HG03565 (cell line): ENCODE measurements at regions not wholly inside any gene's neighbourhood (a gene's known extent, or its start where the extent isn't known, plus 50 kb on each side); places are given as distances from the start of the nearest gene placed in this dataset.
"Not testable (repeated sequence)": the region's sequence is repeated elsewhere in the genome, so short reads cannot be mapped to it uniquely, and the experiment has no call there.

Source experiments
- ATAC-seq: cut with Tn5 transposase; IDR thresholded peaks from one replicate; pipeline ENCODE4 v1.9.1; 2021; ENCODE audit warnings: mild to moderate bottlenecking, moderate library complexity; ENCODE audit not compliant: unreplicated experiment

DNA sequence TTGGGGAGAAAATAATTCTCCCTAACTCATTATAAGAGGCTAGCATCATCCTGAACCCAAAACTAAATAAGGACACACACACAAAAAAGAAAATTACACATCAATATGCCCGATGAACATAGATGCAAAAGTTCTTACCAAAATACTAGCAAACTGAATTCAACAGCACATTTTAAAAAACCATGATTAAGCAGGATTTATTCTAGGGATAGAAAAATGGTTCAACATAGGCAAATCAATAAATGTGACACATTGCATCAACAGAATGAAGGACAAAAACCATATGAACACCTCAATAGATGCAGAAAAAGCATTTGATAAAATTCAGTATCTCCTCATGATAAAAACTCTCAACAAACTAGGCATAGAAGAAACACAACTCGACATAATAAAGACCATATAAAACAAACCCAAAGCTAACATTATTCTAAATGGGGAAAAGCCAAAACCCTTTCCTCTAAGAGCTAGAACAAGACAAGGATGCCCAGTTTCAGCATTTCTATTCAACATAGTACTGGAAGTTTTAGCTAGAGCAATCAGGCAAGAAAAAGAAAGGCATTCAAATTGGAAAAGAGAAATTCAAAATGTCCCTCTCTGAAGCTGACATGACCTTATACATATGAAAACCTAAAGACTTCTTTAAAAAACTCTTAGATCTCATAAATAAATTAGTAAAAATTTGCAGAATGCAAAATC lies 200.9 kb downstream of the NKX6-1 start:
- no peak for ATAC-seq

DNA sequence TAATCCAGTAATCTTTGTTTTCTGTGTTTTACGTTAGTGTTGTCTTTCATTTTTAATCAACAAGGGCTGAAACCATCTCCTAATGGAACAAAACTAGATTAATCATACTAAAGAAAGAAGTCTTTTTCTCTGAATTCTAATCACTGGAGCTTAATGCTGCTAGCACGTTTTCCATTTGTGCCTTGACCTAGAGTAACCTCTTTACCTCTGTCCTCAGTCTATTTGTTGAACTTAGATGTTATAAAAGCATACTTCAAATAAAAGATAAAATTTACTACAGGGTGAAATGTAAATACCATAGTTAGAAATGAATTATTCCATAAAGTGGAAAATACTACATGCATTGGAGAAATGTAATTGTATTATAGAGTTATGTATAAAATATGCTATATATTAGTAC lies 207.1 kb downstream of the NKX6-1 start:
- no peak for ATAC-seq

DNA sequence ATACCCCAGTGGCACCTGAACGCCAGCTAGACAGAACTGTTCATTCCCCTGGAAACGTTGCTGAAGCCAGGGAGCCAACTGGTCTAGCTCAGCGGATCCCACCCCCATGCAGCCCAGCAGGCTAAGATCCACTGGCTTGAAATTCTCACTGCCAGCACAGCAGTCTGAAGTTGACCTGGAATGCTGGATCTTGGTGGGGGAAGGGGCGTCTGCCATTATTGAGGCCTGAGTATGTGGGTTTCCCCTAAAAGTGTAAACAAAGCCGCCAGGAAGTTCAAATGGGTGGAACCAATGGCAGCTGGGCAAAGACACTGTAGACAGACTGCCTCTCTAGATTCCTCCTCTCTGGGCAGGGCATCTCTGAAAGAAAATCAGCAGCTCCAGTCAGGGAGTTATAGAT lies 213.0 kb downstream of the NKX6-1 start:
- ATAC-seq, result no peak

DNA sequence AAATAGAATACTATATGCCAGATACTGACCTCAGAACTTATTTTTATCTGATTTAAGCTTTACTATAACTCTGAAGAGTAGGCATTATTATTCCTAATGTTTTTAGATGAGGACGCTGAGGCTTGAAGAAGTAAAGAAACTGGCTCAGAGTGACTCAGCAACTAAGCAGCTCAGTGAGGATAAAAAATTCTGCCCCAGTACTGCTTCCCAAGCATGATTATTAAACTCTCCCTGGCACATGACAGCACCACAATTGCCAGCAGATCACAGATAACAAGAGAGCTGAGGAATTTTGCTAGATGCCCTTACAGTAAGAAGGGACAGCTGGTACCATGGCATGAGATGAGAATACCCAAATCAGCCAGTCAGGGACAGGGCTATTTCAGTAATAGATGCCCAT lies 219.4 kb downstream of the NKX6-1 start:
- ATAC-seq, result no peak

DNA sequence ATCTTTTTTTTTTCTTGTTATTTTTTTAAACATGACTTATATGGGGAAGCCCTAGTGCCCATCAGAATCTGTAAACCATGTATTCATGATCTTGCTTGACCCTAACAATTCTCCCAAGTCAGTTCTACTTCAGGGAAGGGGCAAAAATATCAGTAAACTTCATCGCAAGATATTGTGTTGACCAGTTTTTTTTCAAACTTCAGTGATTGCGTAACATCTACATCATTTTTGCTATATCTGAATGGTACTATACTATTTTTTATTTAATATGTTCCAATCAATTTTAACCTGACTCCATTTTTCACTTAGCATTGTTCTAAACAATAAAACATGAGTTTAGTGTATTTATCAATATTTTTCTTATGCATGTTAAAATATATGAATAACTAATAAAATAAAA lies 221.2 kb downstream of the NKX6-1 start:
- ATAC-seq, result no peak

DNA sequence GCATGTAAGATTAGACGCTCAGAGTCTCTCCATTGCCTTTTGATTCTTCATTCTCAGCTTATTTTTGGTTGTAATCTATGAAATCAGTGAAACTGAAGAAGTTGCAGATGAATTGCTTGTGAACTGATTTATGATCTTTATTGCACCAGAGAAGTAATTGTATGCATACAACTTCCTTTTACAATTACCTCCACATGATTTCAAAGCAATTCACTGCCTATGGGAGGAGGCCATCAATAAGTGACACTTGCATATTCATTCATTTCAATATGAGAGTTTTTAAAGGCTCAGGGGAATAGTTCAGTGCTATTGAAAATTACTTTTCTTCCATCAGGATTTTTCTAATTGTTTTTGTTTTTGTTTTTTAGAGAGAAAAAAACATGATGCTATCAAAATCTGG lies 222.3 kb downstream of the NKX6-1 start:
- no peak for ATAC-seq

- ATAC-seq, result no peak
These were observed 229.5 kb downstream of the NKX6-1 start for GRCh38 chr4:84269536-84270044.

- ATAC-seq, result no peak
These were observed 234.4 kb downstream of the NKX6-1 start for GRCh38 chr4:84264652-84265051.

DNA sequence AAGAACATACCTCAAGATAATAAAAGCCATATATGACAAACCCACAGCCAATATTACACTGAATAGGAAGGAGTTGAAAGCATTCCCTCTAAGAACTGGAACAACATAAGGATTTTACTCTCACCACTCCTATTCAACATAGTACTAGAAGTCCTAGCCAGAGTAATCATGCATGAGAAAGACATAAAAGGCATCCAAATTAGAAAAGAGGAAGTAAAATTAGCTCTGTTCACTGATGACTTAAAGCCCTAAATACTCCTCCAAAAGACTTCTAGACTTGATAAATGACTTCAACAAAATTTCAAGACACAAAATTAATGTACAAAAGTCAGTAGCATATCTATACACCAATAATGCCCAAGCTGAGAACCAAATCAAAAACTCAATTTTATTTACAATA lies 235.7 kb downstream of the NKX6-1 start:
- ATAC-seq, result peak; percentile 43

DNA sequence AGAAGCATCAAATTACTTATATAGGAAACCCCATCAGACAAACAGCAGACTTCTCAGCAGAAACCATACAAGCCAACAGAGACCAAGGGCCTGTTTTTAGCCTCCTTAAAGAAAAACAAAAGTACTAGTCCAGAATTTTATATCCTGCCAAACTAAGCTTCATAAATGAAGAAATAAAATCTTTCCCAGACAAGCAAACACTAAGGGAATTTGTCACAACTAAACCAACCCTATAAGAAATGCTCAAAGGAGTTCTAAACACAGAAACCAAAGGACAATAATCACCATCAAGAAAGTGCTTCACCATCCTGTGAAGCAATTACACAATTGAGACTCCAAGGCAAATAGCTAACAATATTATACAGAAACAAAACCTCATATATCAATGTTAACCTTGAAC lies 238.6 kb downstream of the NKX6-1 start:
- ATAC-seq, result no peak

- peak; percentile 66 for ATAC-seq
These were observed 239.9 kb downstream of the NKX6-1 start for GRCh38 chr4:84258905-84259830.

DNA sequence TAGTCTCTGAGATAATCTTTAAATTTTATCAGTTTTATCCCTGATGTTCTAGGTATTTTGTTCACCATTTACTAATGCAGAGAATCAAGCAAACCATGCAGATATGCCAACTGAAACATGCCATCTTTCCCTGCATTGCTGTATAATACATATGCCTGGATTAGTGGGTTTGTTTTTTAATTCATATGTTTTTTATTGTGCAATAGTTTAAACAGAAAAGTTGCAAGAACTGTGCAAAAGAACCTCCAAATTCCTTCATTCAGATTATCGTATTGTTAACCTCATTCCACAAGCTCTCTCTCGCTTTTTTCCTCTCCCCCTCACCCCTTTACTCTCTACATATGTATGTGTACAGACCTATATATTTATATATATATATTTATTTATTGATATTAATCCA lies 244.6 kb downstream of the NKX6-1 start:
- ATAC-seq, result no peak

DNA sequence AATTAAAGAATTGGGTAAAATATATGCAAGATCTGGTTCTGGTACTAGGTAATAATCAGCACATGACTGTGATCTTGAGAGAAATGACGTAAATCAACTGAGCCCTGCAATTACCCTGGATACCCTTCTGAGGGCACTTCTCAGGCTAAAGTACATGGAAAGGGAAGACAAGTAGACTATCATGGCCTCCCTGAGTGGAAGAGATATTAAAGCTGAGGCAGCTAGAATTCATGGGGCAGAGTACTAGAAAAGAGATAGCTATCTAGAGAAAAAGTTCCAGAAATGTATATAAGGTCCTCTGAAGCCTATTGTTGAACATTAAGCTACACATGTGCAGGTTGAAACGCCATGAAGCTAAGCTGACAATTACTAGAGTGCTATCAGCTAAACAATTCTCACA lies 249.6 kb downstream of the NKX6-1 start:
- ATAC-seq, result no peak

DNA sequence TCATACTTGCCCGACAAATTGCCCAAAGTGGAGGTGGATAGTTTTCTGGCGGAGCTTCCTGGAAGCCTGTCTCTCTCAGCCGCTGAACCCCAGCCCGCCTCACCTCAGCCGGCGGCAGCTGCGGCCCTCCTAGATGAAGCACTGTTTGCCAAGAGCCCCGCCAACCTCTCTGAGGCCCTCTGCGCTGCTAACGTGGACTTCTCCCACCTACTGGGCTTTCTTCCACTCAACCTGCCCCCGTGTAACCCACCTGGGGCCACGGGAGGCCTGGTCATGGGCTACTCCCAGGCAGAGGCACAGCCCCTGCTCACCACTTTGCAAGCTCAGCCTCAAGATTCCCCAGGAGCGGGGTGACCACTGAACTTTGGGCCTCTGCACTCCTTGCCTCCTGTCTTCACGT lies 254.1 kb downstream of the NKX6-1 start:
- ATAC-seq, result not testable (repeated sequence)

DNA sequence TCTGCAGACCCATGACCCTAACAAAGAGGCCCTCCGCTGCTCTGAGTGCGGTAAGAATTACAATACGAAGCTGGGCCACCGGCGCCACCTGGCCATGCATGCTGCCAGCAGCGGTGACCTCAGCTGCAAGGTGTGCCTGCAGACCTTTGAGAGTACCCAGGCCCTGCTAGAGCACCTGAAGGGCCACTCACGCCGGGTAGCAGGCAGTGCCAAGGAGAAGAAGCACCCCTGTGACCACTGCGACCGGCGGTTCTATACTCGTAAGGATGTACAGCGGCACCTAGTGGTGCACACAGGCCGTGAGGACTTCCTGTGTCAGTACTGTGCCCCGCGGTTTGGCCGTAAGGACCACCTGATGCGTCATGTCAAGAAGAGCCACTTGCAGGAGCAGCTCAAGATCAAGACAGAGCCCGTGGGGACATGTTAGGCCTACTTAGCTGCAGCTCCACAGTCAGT lies 254.7 kb downstream of the NKX6-1 start:
- ATAC-seq, result not testable (repeated sequence)

DNA sequence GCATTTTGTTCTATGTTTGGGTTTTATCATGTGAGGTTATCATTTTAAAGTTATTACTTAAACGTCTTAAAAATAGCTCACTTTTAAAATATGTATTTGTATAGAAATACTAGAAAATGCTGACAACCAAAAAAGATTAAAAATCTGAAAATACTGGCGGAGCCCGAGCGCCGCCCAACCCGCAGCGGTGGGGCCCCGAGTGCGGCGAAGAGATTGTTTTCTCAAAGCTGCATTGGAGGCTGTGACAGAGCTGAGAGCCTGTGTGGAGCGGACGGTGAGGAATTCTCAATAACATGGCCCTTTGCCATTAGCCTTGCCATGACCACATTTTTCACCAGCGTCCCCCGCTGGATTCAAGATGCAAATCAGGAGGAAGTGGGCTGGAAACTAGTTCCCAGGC lies 255.4 kb downstream of the NKX6-1 start:
- ATAC-seq, result no peak

- ATAC-seq, result no peak
These were observed 259.7 kb downstream of the NKX6-1 start for GRCh38 chr4:84239278-84239845.

GRCh38 chr4:84238247-84239090 lies 260.6 kb downstream of the NKX6-1 start:
- no peak for ATAC-seq

DNA sequence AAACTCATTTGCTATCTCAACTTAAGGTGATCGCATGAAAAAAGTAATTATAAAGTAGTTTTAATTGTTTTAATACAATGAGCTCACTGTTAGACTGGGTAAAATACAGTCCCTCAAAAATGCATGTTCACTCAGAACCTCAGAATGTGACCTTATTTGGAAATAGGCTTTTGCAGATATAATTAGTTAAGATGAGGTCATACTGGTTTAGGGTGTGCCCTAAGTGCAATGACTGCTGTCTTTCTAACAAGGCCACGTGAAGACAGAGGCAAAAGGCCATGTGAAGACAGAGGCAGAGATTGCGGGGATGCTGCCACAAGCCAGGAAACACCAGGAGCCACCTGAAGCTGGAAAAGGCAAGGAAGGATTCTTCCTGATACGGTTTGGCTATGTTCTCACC lies 262.1 kb downstream of the NKX6-1 start:
- no peak for ATAC-seq

- peak; percentile 100 for ATAC-seq
These were observed 263.8 kb downstream of the NKX6-1 start for GRCh38 chr4:84235126-84235944.
